ENCODE measurements at regions not wholly inside any gene's neighbourhood (a gene's known extent, or its start where the extent isn't known, plus 50 kb on each side); places are given as distances from the start of the nearest gene placed in this dataset.
"Not testable (repeated sequence)": the region's sequence is repeated elsewhere in the genome, so short reads cannot be mapped to it uniquely, and the experiment has no call there.

DNA sequence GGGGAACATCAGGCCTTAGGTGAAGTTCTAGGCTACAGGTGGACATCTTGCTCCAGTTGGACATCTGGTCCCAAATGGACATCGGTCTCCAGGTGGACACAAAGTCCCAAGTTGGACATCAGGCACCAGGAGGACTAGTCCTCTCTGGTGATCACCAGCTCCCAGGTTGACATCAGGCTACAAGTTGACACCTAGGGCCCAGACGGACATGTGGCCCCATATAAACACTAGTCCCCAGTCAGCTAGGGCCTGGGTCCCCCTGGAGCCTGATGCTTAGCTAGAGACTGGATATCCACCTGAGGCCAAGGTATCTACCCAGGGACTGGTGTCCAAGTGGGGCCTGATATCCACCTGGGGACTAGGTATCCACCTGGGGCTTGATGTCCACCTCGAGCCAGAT lies 75.8 kb upstream of the ZNF337 start:
- CTCF ChIA-PET: not testable (repeated sequence)

DNA sequence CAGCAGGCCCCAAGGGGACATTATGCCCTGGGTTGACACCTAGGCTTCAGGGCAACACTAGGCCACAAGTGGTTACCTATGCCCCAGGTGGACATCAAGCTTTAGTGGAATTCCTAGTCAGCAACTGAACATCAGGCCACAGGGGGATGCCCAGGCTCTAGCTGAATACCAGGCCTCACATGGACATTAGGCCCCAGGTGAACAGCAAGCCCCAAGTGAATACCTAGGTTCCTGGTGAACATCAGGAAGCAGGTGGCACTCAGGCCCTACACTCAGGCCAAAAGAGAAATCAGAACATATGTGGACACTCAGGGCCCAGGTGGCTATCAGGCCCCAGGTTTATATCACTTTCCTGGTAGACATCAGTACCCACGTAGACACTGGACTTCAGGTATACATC lies 75.2 kb upstream of the ZNF337 start:
- H3K4me3 ChIP-seq (ENCODE audit: low read depth, low read length); DNase-seq (ENCODE audit: low read depth, low spot score); POLR2A ChIA-PET; CTCF ChIA-PET: not testable (repeated sequence)

More for the DNA sequence above, 75.8 kb upstream of the ZNF337 start:
- POLR2A ChIA-PET; DNase-seq (ENCODE audit: low read depth, low spot score); H3K4me3 ChIP-seq (ENCODE audit: low read depth, low read length): not testable (repeated sequence)

- ChIA-PET CTCF (no interaction called here), POLR2A (no interaction called here)
- no peak for DNase-seq (ENCODE audit: low read depth, low spot score)
- H3K4me3 ChIP-seq (ENCODE audit: low read depth, low read length): no peak overlapping the region
- TF ChIP-seq, protein P1, sequence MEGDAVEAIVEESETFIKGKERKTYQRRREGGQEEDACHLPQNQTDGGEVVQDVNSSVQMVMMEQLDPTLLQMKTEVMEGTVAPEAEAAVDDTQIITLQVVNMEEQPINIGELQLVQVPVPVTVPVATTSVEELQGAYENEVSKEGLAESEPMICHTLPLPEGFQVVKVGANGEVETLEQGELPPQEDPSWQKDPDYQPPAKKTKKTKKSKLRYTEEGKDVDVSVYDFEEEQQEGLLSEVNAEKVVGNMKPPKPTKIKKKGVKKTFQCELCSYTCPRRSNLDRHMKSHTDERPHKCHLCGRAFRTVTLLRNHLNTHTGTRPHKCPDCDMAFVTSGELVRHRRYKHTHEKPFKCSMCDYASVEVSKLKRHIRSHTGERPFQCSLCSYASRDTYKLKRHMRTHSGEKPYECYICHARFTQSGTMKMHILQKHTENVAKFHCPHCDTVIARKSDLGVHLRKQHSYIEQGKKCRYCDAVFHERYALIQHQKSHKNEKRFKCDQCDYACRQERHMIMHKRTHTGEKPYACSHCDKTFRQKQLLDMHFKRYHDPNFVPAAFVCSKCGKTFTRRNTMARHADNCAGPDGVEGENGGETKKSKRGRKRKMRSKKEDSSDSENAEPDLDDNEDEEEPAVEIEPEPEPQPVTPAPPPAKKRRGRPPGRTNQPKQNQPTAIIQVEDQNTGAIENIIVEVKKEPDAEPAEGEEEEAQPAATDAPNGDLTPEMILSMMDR (IDR thresholded peaks at IDR 0.05; ENCODE audit: insufficient read depth, low read length, missing control alignments): no peak
Observed at GRCh38 chr20:25761596-25761995, 64.9 kb upstream of the ZNF337 start.

GRCh38 chr20:25761046-25761445 lies 64.4 kb upstream of the ZNF337 start:
- POLR2A ChIA-PET; DNase-seq (ENCODE audit: low read depth, low spot score); CTCF ChIA-PET; H3K4me3 ChIP-seq (ENCODE audit: low read depth, low read length): not testable (repeated sequence)

GRCh38 chr20:25750765-25751696 lies 54.4 kb upstream of the ZNF337 start:
- ChIA-PET CTCF (no interaction called here), POLR2A (no interaction called here)
- no peak for DNase-seq (ENCODE audit: low read depth, low spot score)
- H3K4me3 ChIP-seq (ENCODE audit: low read depth, low read length): peak overlapping the region; percentile 50
- TF ChIP-seq, protein P1 (IDR thresholded peaks at IDR 0.05; ENCODE audit: insufficient read depth, low read length, missing control alignments): no peak

DNA sequence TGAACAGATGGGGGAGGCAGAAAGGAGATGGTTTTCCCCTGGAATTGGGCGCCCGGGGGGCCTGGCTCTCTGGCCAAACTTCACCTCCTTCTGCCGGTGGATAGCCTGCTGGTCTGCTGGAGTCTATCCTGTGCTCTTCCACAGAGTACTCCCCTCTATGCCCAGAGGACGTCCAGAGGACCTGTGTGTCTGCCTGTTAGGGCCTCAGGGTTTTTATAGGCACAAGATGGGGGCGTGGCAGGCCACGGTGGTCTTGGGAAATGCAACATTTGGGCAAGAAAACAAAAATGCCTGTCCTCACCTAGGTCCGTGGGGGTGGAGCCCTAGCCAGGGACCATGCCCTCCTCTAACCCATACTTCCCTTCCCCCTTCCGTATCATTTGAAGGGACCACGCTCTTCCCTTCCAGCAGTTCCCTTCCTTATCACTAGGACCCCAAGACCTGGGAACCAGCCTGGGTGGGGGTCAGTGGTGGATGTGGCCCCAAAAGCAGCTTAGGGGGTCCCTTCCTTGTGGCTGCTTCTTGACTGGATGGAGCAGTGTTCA lies 53.6 kb upstream of the ZNF337 start:
- CTCF ChIA-PET: no interaction called here
- TF ChIP-seq, protein P1 (IDR thresholded peaks at IDR 0.05; ENCODE audit: insufficient read depth, low read length, missing control alignments): no peak
- POLR2A ChIA-PET: no interaction called here
- DNase-seq (ENCODE audit: low read depth, low spot score): no peak
- peak overlapping the region; percentile 50 for H3K4me3 ChIP-seq (ENCODE audit: low read depth, low read length)

- TF ChIP-seq, protein P1 (IDR thresholded peaks at IDR 0.05; ENCODE audit: insufficient read depth, low read length, missing control alignments): no peak
- no peak overlapping the region for H3K4me3 ChIP-seq (ENCODE audit: low read depth, low read length)
- ChIA-PET CTCF (no interaction called here), POLR2A (no interaction called here)
- DNase-seq (ENCODE audit: low read depth, low spot score): no peak
Observed at GRCh38 chr20:25749649-25750048, 53.0 kb upstream of the ZNF337 start.

All from AG04449 (cell line).